ENCODE measurements at regions not wholly inside any gene's neighbourhood (a gene's known extent, or its start where the extent isn't known, plus 50 kb on each side); places are given as distances from the start of the nearest gene placed in this dataset.

- Histone ChIP-seq H3K27me3 (ENCODE audit: insufficient read depth, low read depth, low read length) (no peaks in the 10 kb centered on the region), H3K9me2 (ENCODE audit: insufficient read depth, low read length) (no peaks in the 10 kb centered on the region), H3F3A (ENCODE audit: insufficient read depth, low read length, poor library complexity, severe bottlenecking) (no peaks in the 10 kb centered on the region), H2AFZ (ENCODE audit: low read depth, low read length) (no peak overlapping the region), H3K9ac (ENCODE audit: low read length) (no peak overlapping the region), H3K9me3 (ENCODE audit: low read length) (no peaks in the 10 kb centered on the region), H3K36me3 (ENCODE audit: insufficient read depth, low read length) (no peaks in the 10 kb centered on the region), H3K79me2 (replicated peaks; ENCODE audit: insufficient read depth, low read length) (no peaks in the 10 kb centered on the region), H3K27ac (ENCODE audit: low read length) (peak overlapping the region; percentile 52), H4K20me1 (ENCODE audit: insufficient read depth) (no peaks in the 10 kb centered on the region), H3K4me2 (ENCODE audit: low read length) (no peak overlapping the region), H3K4me3 (ENCODE audit: low read length) (no peak overlapping the region)
- TF ChIP-seq, protein P1, sequence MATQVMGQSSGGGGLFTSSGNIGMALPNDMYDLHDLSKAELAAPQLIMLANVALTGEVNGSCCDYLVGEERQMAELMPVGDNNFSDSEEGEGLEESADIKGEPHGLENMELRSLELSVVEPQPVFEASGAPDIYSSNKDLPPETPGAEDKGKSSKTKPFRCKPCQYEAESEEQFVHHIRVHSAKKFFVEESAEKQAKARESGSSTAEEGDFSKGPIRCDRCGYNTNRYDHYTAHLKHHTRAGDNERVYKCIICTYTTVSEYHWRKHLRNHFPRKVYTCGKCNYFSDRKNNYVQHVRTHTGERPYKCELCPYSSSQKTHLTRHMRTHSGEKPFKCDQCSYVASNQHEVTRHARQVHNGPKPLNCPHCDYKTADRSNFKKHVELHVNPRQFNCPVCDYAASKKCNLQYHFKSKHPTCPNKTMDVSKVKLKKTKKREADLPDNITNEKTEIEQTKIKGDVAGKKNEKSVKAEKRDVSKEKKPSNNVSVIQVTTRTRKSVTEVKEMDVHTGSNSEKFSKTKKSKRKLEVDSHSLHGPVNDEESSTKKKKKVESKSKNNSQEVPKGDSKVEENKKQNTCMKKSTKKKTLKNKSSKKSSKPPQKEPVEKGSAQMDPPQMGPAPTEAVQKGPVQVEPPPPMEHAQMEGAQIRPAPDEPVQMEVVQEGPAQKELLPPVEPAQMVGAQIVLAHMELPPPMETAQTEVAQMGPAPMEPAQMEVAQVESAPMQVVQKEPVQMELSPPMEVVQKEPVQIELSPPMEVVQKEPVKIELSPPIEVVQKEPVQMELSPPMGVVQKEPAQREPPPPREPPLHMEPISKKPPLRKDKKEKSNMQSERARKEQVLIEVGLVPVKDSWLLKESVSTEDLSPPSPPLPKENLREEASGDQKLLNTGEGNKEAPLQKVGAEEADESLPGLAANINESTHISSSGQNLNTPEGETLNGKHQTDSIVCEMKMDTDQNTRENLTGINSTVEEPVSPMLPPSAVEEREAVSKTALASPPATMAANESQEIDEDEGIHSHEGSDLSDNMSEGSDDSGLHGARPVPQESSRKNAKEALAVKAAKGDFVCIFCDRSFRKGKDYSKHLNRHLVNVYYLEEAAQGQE (IDR thresholded peaks at IDR 0.05; ENCODE audit: borderline replicate concordance), result no peak
- TF ChIP-seq POLR2AphosphoS5 (IDR thresholded peaks at IDR 0.05) (no peak), RAD21 (conservative IDR thresholded peaks at IDR 0.05) (no peak), SMC3 (conservative IDR thresholded peaks at IDR 0.05; ENCODE audit: poor library complexity) (no peak), EZH2 (IDR thresholded peaks at IDR 0.05; ENCODE audit: borderline replicate concordance, insufficient read depth, low read length, poor library complexity, severe bottlenecking) (no peak), EP300 (conservative IDR thresholded peaks at IDR 0.05; ENCODE audit: poor library complexity, severe bottlenecking) (no peak), MXI1 (conservative IDR thresholded peaks at IDR 0.05; ENCODE audit: poor library complexity, severe bottlenecking) (no peak), TAF1 (IDR thresholded peaks at IDR 0.05; ENCODE audit: low read depth) (no peak)
- TF ChIP-seq, protein P2, sequence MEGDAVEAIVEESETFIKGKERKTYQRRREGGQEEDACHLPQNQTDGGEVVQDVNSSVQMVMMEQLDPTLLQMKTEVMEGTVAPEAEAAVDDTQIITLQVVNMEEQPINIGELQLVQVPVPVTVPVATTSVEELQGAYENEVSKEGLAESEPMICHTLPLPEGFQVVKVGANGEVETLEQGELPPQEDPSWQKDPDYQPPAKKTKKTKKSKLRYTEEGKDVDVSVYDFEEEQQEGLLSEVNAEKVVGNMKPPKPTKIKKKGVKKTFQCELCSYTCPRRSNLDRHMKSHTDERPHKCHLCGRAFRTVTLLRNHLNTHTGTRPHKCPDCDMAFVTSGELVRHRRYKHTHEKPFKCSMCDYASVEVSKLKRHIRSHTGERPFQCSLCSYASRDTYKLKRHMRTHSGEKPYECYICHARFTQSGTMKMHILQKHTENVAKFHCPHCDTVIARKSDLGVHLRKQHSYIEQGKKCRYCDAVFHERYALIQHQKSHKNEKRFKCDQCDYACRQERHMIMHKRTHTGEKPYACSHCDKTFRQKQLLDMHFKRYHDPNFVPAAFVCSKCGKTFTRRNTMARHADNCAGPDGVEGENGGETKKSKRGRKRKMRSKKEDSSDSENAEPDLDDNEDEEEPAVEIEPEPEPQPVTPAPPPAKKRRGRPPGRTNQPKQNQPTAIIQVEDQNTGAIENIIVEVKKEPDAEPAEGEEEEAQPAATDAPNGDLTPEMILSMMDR (IDR thresholded peaks at IDR 0.05; ENCODE audit: poor library complexity, severe bottlenecking), result no peak
Observed at GRCh38 chr14:25887251-25887878, 710.5 kb downstream of the NOVA1 start.

GRCh38 chr14:25884657-25885056 lies 713.2 kb downstream of the NOVA1 start:
- no peak for TF ChIP-seq RAD21 (conservative IDR thresholded peaks at IDR 0.05)
- no peak for TF ChIP-seq EP300 (conservative IDR thresholded peaks at IDR 0.05; ENCODE audit: poor library complexity, severe bottlenecking)
- no peak for TF ChIP-seq MXI1 (conservative IDR thresholded peaks at IDR 0.05; ENCODE audit: poor library complexity, severe bottlenecking)
- no peak for TF ChIP-seq EZH2 (IDR thresholded peaks at IDR 0.05; ENCODE audit: borderline replicate concordance, insufficient read depth, low read length, poor library complexity, severe bottlenecking)
- no peak for TF ChIP-seq POLR2AphosphoS5 (IDR thresholded peaks at IDR 0.05)
- TF ChIP-seq SMC3 (conservative IDR thresholded peaks at IDR 0.05; ENCODE audit: poor library complexity), result no peak
- TF ChIP-seq, protein P2 (IDR thresholded peaks at IDR 0.05; ENCODE audit: poor library complexity, severe bottlenecking), result no peak
- TF ChIP-seq, protein P1 (IDR thresholded peaks at IDR 0.05; ENCODE audit: borderline replicate concordance), result no peak
- TF ChIP-seq TAF1 (IDR thresholded peaks at IDR 0.05; ENCODE audit: low read depth), result no peak
- H3K9ac ChIP-seq (ENCODE audit: low read length), result no peak overlapping the region

More at GRCh38 chr14:25884657-25885056, 713.2 kb downstream of the NOVA1 start:
- Histone ChIP-seq H3K9me2 (ENCODE audit: insufficient read depth, low read length) (no peaks in the 10 kb centered on the region), H3K9me3 (ENCODE audit: low read length) (no peaks in the 10 kb centered on the region), H3K4me2 (ENCODE audit: low read length) (no peak overlapping the region), H3K36me3 (ENCODE audit: insufficient read depth, low read length) (no peaks in the 10 kb centered on the region), H2AFZ (ENCODE audit: low read depth, low read length) (no peak overlapping the region), H3F3A (ENCODE audit: insufficient read depth, low read length, poor library complexity, severe bottlenecking) (no peaks in the 10 kb centered on the region), H3K79me2 (replicated peaks; ENCODE audit: insufficient read depth, low read length) (no peaks in the 10 kb centered on the region), H4K20me1 (ENCODE audit: insufficient read depth) (no peaks in the 10 kb centered on the region), H3K4me3 (ENCODE audit: low read length) (no peak overlapping the region), H3K27me3 (ENCODE audit: insufficient read depth, low read depth, low read length) (no peaks in the 10 kb centered on the region), H3K27ac (ENCODE audit: low read length) (no peak overlapping the region)

All from neural cell (in vitro differentiated cells).